ENCODE measurements at regions not wholly inside any gene's neighbourhood (a gene's known extent, or its start where the extent isn't known, plus 50 kb on each side); places are given as distances from the start of the nearest gene placed in this dataset.

DNA sequence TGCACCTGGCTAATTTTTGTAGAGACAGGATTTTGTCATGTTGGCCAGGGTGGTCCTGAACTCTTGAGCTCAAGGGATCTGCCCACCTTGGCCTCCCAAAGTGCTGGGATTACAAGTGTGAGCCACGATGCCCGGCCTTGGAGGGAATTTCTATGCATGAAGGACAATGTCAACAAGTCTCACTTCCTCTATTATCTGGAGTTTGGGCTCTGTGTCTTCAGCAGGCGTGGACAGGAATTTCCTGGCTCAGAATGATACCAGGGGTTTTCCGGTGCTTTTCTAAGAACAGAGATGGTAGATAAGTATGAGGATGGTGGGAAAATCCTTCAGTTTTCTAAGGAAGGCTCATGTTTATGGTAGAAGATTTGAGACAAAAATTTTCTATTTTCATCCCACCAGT, 75.0 kb upstream of the CCDC60 start:
- TF ChIP-seq, protein P1, sequence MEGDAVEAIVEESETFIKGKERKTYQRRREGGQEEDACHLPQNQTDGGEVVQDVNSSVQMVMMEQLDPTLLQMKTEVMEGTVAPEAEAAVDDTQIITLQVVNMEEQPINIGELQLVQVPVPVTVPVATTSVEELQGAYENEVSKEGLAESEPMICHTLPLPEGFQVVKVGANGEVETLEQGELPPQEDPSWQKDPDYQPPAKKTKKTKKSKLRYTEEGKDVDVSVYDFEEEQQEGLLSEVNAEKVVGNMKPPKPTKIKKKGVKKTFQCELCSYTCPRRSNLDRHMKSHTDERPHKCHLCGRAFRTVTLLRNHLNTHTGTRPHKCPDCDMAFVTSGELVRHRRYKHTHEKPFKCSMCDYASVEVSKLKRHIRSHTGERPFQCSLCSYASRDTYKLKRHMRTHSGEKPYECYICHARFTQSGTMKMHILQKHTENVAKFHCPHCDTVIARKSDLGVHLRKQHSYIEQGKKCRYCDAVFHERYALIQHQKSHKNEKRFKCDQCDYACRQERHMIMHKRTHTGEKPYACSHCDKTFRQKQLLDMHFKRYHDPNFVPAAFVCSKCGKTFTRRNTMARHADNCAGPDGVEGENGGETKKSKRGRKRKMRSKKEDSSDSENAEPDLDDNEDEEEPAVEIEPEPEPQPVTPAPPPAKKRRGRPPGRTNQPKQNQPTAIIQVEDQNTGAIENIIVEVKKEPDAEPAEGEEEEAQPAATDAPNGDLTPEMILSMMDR (IDR thresholded peaks at IDR 0.05) = no peak
- TF ChIP-seq EP300 (IDR thresholded peaks at IDR 0.05) = no peak
